ENCODE measurements at regions not wholly inside any gene's neighbourhood (a gene's known extent, or its start where the extent isn't known, plus 50 kb on each side); places are given as distances from the start of the nearest gene placed in this dataset.
"Not testable (repeated sequence)": the region's sequence is repeated elsewhere in the genome, so short reads cannot be mapped to it uniquely, and the experiment has no call there.

GRCh38 chr6:44722736-44723135, 335.2 kb downstream of the CDC5L start:
- no peak for DNase-seq

DNA sequence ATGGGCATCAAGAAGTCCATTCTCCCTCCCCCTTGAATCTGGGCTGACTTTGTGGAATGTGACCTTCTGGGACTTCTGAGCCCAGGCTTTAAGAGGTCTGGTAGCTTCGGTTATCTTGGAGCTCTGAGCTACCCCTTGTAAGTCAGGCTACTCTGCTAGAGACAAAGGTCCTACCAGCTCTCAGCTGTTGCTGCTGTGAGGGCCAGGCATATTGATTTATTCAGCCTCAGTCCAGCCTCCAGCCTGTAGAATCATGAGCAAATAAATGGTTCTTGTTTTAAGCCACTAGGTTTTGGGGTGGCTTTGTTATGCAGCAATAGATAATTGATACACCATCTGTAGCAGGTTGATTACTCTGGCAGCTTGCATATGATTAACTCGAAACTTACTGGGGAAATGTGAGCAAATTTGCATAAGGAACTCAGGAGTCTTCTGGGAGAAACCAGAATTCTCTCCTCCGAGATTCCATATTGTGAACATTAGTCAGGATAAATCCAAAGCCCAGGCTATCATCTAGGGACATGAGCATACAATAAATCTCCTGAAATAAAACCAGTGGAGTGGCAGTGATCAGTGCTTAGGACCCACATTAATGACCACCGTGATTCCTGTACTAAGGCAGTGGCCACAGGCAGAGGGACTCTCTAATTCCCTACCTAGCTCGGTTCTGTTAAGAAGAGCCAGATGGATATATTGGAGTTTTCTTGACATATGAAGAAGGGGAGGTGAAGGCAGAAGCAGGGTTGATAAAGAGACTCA, 336.1 kb downstream of the CDC5L start:
- DNase-seq = no peak

GRCh38 chr6:44725070-44725469, 337.6 kb downstream of the CDC5L start:
- DNase-seq = no peak

- DNase-seq = no peak
Measured at GRCh38 chr6:44727651-44728630, 340.4 kb downstream of the CDC5L start.

DNA sequence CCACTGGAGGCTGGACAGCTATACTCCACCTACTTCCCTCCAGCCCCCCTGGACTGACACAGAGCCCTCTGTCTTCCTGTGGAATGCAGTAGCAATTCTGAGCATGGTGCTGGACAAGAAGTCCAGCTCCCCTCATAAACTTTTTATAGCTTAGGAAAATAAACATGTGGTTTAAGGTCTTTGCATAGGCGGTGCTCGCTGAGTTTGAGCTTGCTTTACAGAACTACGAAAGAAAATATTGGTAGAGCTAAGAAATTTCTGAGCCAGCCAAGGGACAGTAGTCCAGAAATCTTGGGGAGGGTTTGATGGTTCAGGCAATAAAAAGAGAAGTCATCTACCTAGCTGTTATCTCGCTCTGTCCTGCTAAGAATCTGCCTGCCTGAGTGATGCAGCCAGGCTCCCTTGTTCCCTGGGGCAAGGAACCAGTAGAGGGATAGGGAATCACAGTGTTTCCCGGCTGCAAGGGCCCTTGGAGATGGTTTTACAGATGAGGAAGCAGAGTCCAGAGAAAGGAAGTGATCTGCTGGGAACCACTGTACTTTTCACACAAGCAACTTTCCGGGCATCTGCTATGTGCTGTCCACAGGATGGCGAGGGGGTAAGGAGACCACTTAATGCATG, 343.4 kb downstream of the CDC5L start:
- no peak for DNase-seq

DNA sequence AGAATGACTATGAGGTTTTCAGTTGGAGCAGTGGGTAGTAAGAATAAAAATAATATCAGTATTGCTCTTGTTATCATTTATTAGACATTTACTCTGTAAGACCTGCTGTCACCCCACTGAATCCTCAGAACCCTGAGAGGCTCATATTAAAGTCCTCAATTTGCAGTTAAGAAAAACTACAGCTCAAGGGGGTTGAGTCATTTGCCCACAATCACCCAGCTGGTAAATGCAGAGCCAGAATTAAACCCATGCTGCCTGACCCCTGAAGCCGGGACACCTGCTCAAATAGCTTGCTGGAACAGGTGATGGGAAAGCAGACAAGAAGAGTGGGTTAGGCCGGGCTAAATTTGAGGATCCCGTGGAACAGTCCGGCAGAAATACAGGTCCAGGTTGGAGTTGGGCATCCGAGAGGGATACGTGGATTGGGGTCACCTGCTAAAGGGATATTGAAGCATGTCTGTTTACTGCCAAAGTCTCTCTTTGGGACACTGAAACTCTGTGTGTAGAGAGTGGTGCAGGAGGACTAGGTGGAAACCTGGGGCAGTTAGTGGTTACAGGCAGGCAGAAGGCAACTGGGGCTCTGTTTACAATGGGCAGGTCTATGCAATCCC, 344.1 kb downstream of the CDC5L start:
- DNase-seq = no peak

DNA sequence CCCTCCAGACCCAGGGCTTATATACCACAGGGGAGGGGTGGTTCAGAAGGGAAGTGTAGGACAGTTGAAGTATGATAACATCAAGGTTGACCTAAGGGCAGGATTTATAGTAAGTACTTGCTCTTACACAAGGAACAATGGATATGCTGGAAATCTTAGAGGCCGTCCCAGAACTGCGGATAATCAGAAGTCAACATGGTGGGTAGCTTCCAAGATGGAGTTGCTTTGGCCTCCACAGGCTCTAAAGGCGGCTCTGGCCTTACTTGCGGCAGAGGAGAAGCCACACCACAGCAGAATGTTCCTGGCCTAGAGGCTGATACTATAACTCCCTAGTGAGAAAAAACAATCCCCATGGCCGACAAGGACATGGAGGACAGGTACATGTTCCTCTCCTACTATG, 344.7 kb downstream of the CDC5L start:
- DNase-seq = no peak

GRCh38 chr6:44733126-44733525, 345.6 kb downstream of the CDC5L start:
- DNase-seq = no peak

- DNase-seq = no peak
Measured at GRCh38 chr6:44733868-44734267, 346.4 kb downstream of the CDC5L start.

- no peak for DNase-seq
Measured at GRCh38 chr6:44734886-44735629, 347.6 kb downstream of the CDC5L start.

DNA sequence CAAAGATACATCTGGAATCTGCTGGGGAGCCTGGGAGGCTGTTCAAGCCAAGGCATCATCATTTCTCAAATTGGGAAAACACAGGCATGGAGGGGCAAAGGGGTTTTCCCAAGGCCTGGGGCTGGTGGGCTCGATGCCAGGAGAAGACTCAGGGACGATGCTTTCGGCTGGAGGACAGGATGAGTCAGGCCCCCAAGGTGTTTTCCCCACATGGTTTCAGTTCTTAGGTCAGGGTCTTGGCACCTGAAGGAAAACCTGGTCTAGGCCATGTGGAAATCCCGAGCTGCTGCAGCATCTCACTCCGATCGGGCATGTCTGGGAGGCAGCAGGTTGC, 348.1 kb downstream of the CDC5L start:
- no peak for DNase-seq

DNA sequence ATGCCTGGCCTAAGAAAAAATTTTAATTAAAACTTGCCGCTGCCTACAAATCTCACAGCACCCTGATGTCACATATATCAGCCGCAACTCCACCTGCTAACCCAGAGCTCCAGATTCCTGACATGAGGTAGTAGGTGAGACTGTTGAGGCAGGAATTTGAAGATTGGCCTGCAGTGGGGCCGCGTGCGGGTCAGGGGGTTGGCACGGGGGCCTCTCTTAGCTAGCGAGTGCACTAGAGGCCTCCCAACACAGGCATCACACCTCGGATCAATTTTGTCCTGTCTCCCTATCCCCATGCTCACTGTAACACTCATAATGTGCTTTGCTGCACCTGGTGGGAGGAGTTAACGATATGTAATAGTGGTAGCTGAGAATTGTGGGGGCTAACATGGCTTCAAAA, 349.8 kb downstream of the CDC5L start:
- DNase-seq = no peak

GRCh38 chr6:44737829-44738528, 350.5 kb downstream of the CDC5L start:
- DNase-seq = no peak

- DNase-seq = no peak
Measured at GRCh38 chr6:44738601-44739146, 351.2 kb downstream of the CDC5L start.

DNA sequence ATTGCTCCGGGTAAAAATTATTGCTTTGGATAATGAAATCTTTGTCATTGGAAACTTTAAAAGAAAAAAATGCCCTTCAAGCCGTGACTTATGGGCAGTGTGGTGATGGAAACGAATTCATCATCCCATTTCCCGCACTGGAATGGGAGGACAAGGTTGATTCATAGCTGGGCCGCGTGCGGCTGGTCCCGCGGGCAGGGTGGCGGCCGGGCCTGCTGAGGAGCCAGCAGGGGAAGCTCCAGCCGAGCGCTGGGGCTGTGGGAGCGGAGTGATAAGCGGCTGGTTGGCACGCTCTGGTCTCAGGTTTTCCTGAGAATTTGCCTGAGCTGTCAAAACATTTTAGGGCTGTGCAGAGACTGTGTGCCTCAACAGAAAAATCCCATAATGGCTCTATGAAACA, 351.7 kb downstream of the CDC5L start:
- DNase-seq = no peak

DNA sequence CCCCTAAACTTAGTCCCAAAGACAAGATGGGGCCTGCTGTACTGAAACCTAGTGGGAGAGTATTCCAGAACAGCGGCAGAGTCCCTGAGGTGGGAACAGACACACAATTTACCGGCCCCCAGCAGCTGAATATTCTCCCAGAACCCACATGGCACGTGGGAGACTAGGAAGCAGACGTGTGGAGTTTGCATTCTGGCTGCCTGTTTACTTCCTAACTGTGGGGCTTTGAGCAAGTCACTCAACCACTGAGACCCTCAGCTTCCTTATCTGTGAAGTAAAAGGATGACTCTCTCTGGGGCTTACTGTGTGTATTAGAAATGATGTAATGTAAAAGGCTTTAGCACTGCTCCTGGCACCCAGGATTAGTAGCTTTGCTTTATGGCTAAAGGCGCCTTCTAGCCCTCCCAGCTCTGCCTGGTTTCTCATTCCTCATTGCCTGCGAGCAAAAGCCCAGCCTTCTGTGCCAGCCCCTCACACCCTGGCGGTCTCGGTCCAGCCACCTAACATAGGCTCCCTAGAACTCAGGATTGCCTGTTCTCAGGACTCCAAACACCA, 353.1 kb downstream of the CDC5L start:
- DNase-seq = no peak

GRCh38 chr6:44742201-44742600, 354.7 kb downstream of the CDC5L start:
- no peak for DNase-seq

DNA sequence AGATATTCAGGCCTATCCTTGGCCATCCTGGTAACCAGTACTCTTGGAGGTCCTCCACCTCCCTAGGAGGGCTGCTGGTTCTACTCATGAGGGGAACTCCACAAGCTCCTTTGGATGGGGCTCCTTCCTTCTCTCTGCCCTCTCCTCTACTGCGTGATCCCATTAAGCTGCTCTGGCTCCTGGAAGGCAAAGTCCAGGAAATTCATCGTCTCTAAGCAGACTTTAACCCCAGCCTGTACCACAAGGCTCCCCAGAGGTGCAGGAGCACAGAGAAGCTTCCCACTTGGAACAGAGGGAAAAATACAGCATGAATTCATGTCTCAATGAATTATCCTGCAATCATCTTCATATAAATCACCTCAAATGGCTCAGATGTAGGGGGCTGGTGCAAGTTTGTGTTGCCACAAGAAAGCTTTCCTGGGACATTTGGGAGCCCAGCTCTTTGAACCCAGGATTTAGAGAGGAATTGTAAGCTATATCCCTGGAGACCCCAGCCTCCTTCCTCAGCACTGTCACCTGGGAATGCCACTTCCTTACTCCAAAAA, 355.4 kb downstream of the CDC5L start:
- no peak for DNase-seq

GRCh38 chr6:44760116-44760515, 372.6 kb downstream of the CDC5L start:
- DNase-seq = not testable (repeated sequence)

DNA sequence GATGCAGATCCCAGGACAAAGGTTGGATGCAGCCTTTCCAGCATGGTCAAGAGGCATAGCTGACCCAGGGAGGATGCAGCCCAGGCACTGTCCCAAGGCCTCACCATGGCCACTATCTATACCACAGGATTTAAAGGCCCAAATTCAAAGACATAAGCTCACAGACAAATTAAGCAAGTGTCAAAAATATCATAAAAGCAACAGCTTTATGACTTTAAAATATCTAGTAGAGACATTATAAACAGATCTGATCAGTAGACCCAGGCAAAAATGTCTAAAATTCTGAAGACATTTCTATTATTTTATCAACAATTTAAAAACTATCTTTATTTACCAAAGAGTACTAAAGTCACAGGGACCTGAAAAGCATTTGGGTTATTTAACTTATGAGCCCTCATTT, 373.5 kb downstream of the CDC5L start:
- no peak for DNase-seq

GRCh38 chr6:44762496-44762895, 375.0 kb downstream of the CDC5L start:
- no peak for DNase-seq

Data from hematopoietic multipotent progenitor cell treated with erythropoietin and hydrocortisone succinate and interleukin-3 and kit ligand, for 6 days (in vitro differentiated cells).